ENCODE measurements at regions not wholly inside any gene's neighbourhood (a gene's known extent, or its start where the extent isn't known, plus 50 kb on each side); places are given as distances from the start of the nearest gene placed in this dataset.

GRCh38 chr18:50465211-50466153, 90.6 kb downstream of the SKA1 start:
- no peak for TF ChIP-seq POLR2A (IDR thresholded peaks at IDR 0.05)
- no peak for TF ChIP-seq CTCF (IDR thresholded peaks at IDR 0.05)

Data from esophagus squamous epithelium (tissue), 4 donors.